HG02938 (cell line): ENCODE measurements at regions not wholly inside any gene's neighbourhood (a gene's known extent, or its start where the extent isn't known, plus 50 kb on each side); places are given as distances from the start of the nearest gene placed in this dataset.
A peak's percentile ranks its signal among the peaks of the same experiment; 100 is the strongest.
"Not testable (repeated sequence)": the region's sequence is repeated elsewhere in the genome, so short reads cannot be mapped to it uniquely, and the experiment has no call there.

Source experiments
- ATAC-seq: cut with Tn5 transposase; IDR thresholded peaks from one replicate; pipeline ENCODE4 v1.9.1; 2021; ENCODE audit warnings: mild to moderate bottlenecking, moderate library complexity; ENCODE audit not compliant: unreplicated experiment

GRCh38 chr9:94472063-94472462 lies 82.8 kb upstream of the PCAT7 start:
- not testable (repeated sequence) for ATAC-seq

- ATAC-seq, result no peak
Observed at GRCh38 chr9:94472806-94473360, 82.0 kb upstream of the PCAT7 start.

GRCh38 chr9:94478755-94479730 lies 75.8 kb upstream of the PCAT7 start:
- ATAC-seq, result no peak

- ATAC-seq, result no peak
Observed at GRCh38 chr9:94479757-94480156, 75.1 kb upstream of the PCAT7 start.

GRCh38 chr9:94480205-94480604 lies 74.7 kb upstream of the PCAT7 start:
- no peak for ATAC-seq

GRCh38 chr9:94482110-94482509 lies 72.8 kb upstream of the PCAT7 start:
- ATAC-seq, result no peak

GRCh38 chr9:94490465-94490864 lies 64.4 kb upstream of the PCAT7 start:
- ATAC-seq, result no peak

- peak; percentile 51 for ATAC-seq
Observed at GRCh38 chr9:94492125-94492524, 62.8 kb upstream of the PCAT7 start.

GRCh38 chr9:94498801-94499453 lies 56.0 kb upstream of the PCAT7 start:
- ATAC-seq, result no peak

GRCh38 chr9:94504358-94504757 lies 50.5 kb upstream of the PCAT7 start:
- ATAC-seq, result no peak
